CD14-positive monocyte (primary cell): ENCODE measurements at regions not wholly inside any gene's neighbourhood (a gene's known extent, or its start where the extent isn't known, plus 50 kb on each side); places are given as distances from the start of the nearest gene placed in this dataset.

Experiments used
- DNase-seq, 3 donors: peaks; one replicate each; pipeline ENCODE4 v3.0.0-alpha.2; 2011 to 2022
- H2AFZ ChIP-seq: 2 replicates; pipeline ENCODE4 v1.6.0; 2012; ENCODE audit warnings: mild to moderate bottlenecking, low read depth, low read length, inconsistent platforms; ENCODE audit not compliant: insufficient read depth, poor library complexity, severe bottlenecking
- H3K27ac ChIP-seq, 2 donors: 1 replicate in 1 of 2; 2 replicates in 1 of 2; pipeline ENCODE4 v1.5.1; 2012 to 2013; ENCODE audit warnings: low read length in 2 of 2, control low read depth in 1 of 2, inconsistent platforms in 1 of 2, low read depth in 1 of 2, mild to moderate bottlenecking in 1 of 2
- H3K27me3 ChIP-seq, 2 donors: one replicate each; pipeline versions ENCODE4 v1.6.0 to v1.6.1; 2011 to 2013; ENCODE audit warnings: low read length in 2 of 2; ENCODE audit not compliant: control insufficient read depth in 2 of 2, insufficient read depth in 2 of 2
- H3K36me3 ChIP-seq, 2 donors: replicated peaks in 1 of 2; 1 replicate in 1 of 2; 2 replicates in 1 of 2; pipeline versions ENCODE4 v1.5.1 to v1.6.1; 2012 to 2013; ENCODE audit warnings: low read length in 2 of 2, control low read depth in 1 of 2, inconsistent platforms in 1 of 2, mild to moderate bottlenecking in 1 of 2; ENCODE audit not compliant: insufficient read depth in 2 of 2, control insufficient read depth in 1 of 2
- H3K4me1 ChIP-seq, 2 donors: 1 replicate in 1 of 2; 2 replicates in 1 of 2; pipeline versions ENCODE4 v1.5.1 to v1.6.1; 2012 to 2013; ENCODE audit warnings: low read length in 2 of 2, control low read depth in 1 of 2, inconsistent platforms in 1 of 2, mild to moderate bottlenecking in 1 of 2, moderate library complexity in 1 of 2; ENCODE audit not compliant: insufficient read depth in 2 of 2, control insufficient read depth in 1 of 2
- H3K4me2 ChIP-seq: replicated peaks from 2 replicates; pipeline ENCODE3; 2012; ENCODE audit warnings: low read length, moderate library complexity, mild to moderate bottlenecking; ENCODE audit not compliant: poor library complexity, severe bottlenecking; ENCODE audit errors: extremely low read depth
- H3K4me3 ChIP-seq, 3 experiments: fragments of 200-600 bp in 1 of 3; sonication (generic) in 1 of 3; replicated peaks in 1 of 3; 1 replicate in 2 of 3; 2 replicates in 1 of 3; pipeline ENCODE4 v1.5.1; 2011 to 2013; ENCODE audit warnings: low read length in 3 of 3, mild to moderate bottlenecking in 3 of 3, control low read depth in 2 of 3, low read depth in 2 of 3, inconsistent platforms in 1 of 3, moderate library complexity in 1 of 3
- H3K79me2 ChIP-seq: 2 replicates; pipeline ENCODE4 v1.6.0; 2012; ENCODE audit warnings: mild to moderate bottlenecking, control low read depth, inconsistent platforms, low read length, moderate library complexity; ENCODE audit not compliant: insufficient read depth
- H3K9ac ChIP-seq: 2 replicates; pipeline ENCODE4 v1.6.0; 2017; ENCODE audit warnings: low read length, mild to moderate bottlenecking; ENCODE audit not compliant: insufficient read depth, poor library complexity, severe bottlenecking
- H3K9me3 ChIP-seq, 2 donors: replicated peaks in 1 of 2; 1 replicate in 1 of 2; 2 replicates in 1 of 2; pipeline versions ENCODE4 v1.5.1 to v1.6.1; 2012 to 2013; ENCODE audit warnings: low read length in 2 of 2, control low read depth in 1 of 2; ENCODE audit not compliant: control insufficient read depth in 1 of 2, insufficient read depth in 1 of 2
- H4K20me1 ChIP-seq: 2 replicates; pipeline ENCODE4 v1.6.0; 2012; ENCODE audit warnings: mild to moderate bottlenecking, low read length, control low read depth, moderate library complexity; ENCODE audit not compliant: insufficient read depth
- H3K27ac Mint-ChIP-seq, 7 donors: one replicate each; pipeline ENCODE4 v1.8.0; 2020; ENCODE audit warnings: mild to moderate bottlenecking in 7 of 7, mixed read lengths in 7 of 7, moderate library complexity in 6 of 7, inconsistent platforms in 2 of 7
- H3K27me3 Mint-ChIP-seq, 3 donors: one replicate each; pipeline ENCODE4 v1.8.0; 2021 to 2022; ENCODE audit warnings: low read depth in 3 of 3, mild to moderate bottlenecking in 3 of 3, mixed read lengths in 3 of 3, moderate library complexity in 3 of 3, inconsistent platforms in 1 of 3
- H3K36me3 Mint-ChIP-seq, 2 donors: one replicate each; pipeline ENCODE4 v1.8.0; 2020; ENCODE audit warnings: mixed read lengths in 2 of 2, inconsistent platforms in 1 of 2, mild to moderate bottlenecking in 1 of 2
- H3K4me1 Mint-ChIP-seq: one replicate; pipeline ENCODE4 v1.8.0; 2020; ENCODE audit warnings: mild to moderate bottlenecking, mixed read lengths
- H3K4me3 Mint-ChIP-seq, 2 donors: one replicate each; pipeline ENCODE4 v1.8.0; 2020; ENCODE audit warnings: mild to moderate bottlenecking in 2 of 2, mixed read lengths in 2 of 2, moderate library complexity in 1 of 2
- H3K9me3 Mint-ChIP-seq, 7 donors: one replicate each; pipeline ENCODE4 v1.8.0; 2020 to 2022; ENCODE audit warnings: mixed read lengths in 7 of 7, mild to moderate bottlenecking in 6 of 7, moderate library complexity in 6 of 7, inconsistent platforms in 2 of 7
- WGBS: methylation state at CpG from one replicate; pipeline ENCODE4 v1.1.5; 2013; ENCODE audit warnings: missing lambda C conversion rate; ENCODE audit not compliant: insufficient coverage; 5-methylcytosine and 5-hydroxymethylcytosine counted together
- intact Hi-C, 2 donors: fragments of 100-400 bp; cut with micrococcal nuclease; formaldehyde crosslinking; loops; one replicate each; pipeline versions ENCODE4 v1.15.0 to v1.15.1; 2023
- TF ChIP-seq, protein P1 (sequence below): fragments of 200-600 bp; IDR thresholded peaks from one replicate; pipeline ENCODE4 v1.8.0; 2022; ENCODE audit warnings: antibody characterized with exemption, mild to moderate bottlenecking

DNA sequence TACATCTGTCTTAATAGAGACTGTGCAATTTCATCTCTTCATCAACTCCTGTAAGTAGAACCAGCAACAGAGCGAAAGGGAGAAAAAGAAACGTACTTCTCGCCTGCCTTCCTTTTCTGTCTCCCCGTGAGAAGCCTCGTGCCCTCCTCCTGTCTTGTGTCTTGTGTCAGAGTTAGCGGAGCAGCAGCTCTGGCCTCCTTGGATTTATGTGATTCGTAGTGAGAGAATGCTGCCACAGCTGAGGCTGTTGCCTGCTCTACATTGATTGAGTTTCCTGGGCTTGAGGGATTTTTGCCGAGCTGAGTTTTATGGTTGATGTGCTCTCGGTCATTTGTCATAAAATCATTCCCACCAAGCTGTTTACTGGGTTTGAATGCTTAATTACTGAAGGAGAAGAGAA lies 579.1 kb upstream of the RBFOX1 start:
- no peak for DNase-seq
- TF ChIP-seq, protein P1, sequence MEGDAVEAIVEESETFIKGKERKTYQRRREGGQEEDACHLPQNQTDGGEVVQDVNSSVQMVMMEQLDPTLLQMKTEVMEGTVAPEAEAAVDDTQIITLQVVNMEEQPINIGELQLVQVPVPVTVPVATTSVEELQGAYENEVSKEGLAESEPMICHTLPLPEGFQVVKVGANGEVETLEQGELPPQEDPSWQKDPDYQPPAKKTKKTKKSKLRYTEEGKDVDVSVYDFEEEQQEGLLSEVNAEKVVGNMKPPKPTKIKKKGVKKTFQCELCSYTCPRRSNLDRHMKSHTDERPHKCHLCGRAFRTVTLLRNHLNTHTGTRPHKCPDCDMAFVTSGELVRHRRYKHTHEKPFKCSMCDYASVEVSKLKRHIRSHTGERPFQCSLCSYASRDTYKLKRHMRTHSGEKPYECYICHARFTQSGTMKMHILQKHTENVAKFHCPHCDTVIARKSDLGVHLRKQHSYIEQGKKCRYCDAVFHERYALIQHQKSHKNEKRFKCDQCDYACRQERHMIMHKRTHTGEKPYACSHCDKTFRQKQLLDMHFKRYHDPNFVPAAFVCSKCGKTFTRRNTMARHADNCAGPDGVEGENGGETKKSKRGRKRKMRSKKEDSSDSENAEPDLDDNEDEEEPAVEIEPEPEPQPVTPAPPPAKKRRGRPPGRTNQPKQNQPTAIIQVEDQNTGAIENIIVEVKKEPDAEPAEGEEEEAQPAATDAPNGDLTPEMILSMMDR = no peak
- Histone ChIP-seq H4K20me1 (no peaks in the 10 kb centered on the region), H3K4me1 (peaks cover 0 to 4% of the 10 kb centered on the region in 2 donors), H3K27ac (no peak overlapping the region), H3K4me3 (no peak overlapping the region), H3K4me2 (no peak overlapping the region), H3K9ac (no peak overlapping the region), H3K79me2 (no peaks in the 10 kb centered on the region), H3K9me3 (no peaks in the 10 kb centered on the region), H3K27me3 (no peaks in the 10 kb centered on the region), H3K36me3 (no peaks in the 10 kb centered on the region), H2AFZ (no peak overlapping the region)
- peaks cover 0 to 7% (median 0%) of the 10 kb centered on the region in 7 donors for H3K9me3 Mint-ChIP-seq
- no peaks in the 10 kb centered on the region for H3K36me3 Mint-ChIP-seq
- peaks cover 0 to 3% (median 2%) of the 10 kb centered on the region in 3 donors for H3K27me3 Mint-ChIP-seq
- no peak overlapping the region for H3K27ac Mint-ChIP-seq
- H3K4me3 Mint-ChIP-seq = no peak overlapping the region
- intact Hi-C loops = no loop called here
- H3K4me1 Mint-ChIP-seq = peaks cover 8% of the 10 kb centered on the region
- 92% methylated on average over 6 of the region's 9 CpGs for WGBS

DNA sequence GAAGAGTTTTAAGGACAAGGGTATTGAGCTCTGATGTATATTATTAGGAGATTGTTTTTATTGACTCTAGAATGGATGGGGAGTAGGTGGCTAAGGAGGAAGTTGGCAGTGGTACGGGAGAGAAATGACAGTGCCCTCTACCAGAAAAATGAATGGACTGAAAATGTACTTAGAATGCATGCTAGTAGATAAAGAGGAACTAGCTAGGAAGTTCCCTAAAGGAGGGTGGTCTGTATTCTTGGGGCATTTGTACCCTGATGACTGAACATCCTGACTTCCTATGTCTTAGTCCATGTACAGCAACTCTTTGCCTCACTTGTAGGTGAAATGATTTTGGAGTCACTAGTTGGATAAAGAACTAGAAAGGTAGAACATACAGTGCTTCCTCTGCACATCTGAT lies 581.5 kb upstream of the RBFOX1 start:
- Mint-ChIP-seq H3K27me3 (peaks cover 0 to 3% (median 2%) of the 10 kb centered on the region in 3 donors), H3K9me3 (peaks cover 0 to 2% (median 1%) of the 10 kb centered on the region in 7 donors), H3K36me3 (no peaks in the 10 kb centered on the region), H3K4me3 (no peak overlapping the region), H3K4me1 (peaks cover 8% of the 10 kb centered on the region), H3K27ac (peak overlapping the region in 2 of 7 donors; percentile 18 to 23)
- H3K27me3 ChIP-seq = no peaks in the 10 kb centered on the region
- no peak overlapping the region for H3K4me2 ChIP-seq
- 0% methylated on average over 1 of the region's 1 CpG for WGBS
- peak in 2 of 3 donors; percentile 2 to 16 for DNase-seq
- H3K79me2 ChIP-seq = no peaks in the 10 kb centered on the region
- H2AFZ ChIP-seq = no peak overlapping the region
- no peak overlapping the region for H3K9ac ChIP-seq
- no peaks in the 10 kb centered on the region for H3K36me3 ChIP-seq
- H3K4me3 ChIP-seq = no peak overlapping the region
- no peaks in the 10 kb centered on the region for H4K20me1 ChIP-seq
- no peaks in the 10 kb centered on the region for H3K9me3 ChIP-seq
- peaks cover 0 to 4% of the 10 kb centered on the region in 2 donors for H3K4me1 ChIP-seq
- H3K27ac ChIP-seq = no peak overlapping the region
- intact Hi-C loops = no loop called here
- TF ChIP-seq, protein P1 = no peak
